ENCODE measurements at regions not wholly inside any gene's neighbourhood (a gene's known extent, or its start where the extent isn't known, plus 50 kb on each side); places are given as distances from the start of the nearest gene placed in this dataset.

DNA sequence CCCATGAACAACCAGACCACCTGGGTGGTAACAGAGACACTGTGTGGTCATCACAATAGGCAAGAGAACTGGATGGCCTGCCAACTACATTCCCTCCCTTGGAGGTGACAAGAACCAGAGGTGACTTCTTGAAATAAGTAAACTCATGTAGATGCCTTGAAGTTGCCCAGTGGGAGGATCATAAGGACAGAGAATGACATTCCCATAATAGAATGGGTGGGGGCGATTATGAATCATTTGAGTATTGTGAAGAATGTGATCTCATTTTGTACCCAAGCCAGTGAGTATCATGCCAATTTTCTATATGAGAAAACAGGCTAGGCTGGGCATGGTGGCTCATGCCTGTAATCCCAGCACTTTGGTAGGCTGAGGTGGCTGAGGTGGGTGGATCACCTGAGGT lies 211.4 kb upstream of the GYPC start:
- Histone ChIP-seq H3K36me3 (ENCODE audit: low read depth) (no peaks in the 10 kb centered on the region), H3K9me3 (no peaks in the 10 kb centered on the region), H3K4me3 (no peak overlapping the region), H3K4me1 (ENCODE audit: low read depth) (no peaks in the 10 kb centered on the region)
- TF ChIP-seq, protein P1, sequence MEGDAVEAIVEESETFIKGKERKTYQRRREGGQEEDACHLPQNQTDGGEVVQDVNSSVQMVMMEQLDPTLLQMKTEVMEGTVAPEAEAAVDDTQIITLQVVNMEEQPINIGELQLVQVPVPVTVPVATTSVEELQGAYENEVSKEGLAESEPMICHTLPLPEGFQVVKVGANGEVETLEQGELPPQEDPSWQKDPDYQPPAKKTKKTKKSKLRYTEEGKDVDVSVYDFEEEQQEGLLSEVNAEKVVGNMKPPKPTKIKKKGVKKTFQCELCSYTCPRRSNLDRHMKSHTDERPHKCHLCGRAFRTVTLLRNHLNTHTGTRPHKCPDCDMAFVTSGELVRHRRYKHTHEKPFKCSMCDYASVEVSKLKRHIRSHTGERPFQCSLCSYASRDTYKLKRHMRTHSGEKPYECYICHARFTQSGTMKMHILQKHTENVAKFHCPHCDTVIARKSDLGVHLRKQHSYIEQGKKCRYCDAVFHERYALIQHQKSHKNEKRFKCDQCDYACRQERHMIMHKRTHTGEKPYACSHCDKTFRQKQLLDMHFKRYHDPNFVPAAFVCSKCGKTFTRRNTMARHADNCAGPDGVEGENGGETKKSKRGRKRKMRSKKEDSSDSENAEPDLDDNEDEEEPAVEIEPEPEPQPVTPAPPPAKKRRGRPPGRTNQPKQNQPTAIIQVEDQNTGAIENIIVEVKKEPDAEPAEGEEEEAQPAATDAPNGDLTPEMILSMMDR (IDR thresholded peaks at IDR 0.05), result no peak
- intact Hi-C loops (cut with DNase I, micrococcal nuclease), result no loop called here
- no peak for DNase-seq
- no peak for ATAC-seq

DNA sequence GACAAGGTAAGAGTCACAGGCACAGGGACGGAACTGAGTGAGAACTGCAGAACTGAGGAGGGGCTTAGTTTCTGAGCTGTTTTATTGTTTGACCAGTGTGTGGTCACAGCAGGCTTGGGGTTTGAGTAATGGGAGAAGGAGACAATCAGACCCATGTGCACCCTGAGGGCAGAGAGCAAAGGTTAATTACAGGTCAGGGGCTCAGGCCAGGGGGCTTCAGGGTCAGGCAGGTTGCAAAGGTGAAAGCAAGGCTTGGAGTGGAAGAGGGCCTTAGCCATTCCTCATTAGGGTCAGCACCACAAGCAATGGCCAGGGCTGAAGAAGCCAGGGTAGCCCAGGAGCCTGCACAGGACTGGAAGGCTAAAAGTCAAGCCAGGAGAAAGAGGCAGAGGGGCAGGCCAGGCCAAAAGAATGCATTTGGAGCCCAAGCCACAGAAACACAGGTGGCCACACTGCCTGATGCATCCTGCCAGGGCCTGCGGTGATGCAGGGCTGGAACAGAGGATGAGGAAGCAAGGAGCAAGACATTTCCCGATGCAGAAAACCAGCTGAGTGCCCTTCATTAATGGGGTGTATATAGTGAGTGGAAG lies 209.8 kb upstream of the GYPC start:
- Histone ChIP-seq H3K36me3 (ENCODE audit: low read depth) (no peaks in the 10 kb centered on the region), H3K4me3 (no peak overlapping the region), H3K9me3 (no peaks in the 10 kb centered on the region), H3K4me1 (ENCODE audit: low read depth) (no peaks in the 10 kb centered on the region)
- DNase-seq (no peak), ATAC-seq (no peak)
- TF ChIP-seq, protein P1 (IDR thresholded peaks at IDR 0.05), result no peak
- intact Hi-C loops (cut with DNase I, micrococcal nuclease), result no loop called here

DNA sequence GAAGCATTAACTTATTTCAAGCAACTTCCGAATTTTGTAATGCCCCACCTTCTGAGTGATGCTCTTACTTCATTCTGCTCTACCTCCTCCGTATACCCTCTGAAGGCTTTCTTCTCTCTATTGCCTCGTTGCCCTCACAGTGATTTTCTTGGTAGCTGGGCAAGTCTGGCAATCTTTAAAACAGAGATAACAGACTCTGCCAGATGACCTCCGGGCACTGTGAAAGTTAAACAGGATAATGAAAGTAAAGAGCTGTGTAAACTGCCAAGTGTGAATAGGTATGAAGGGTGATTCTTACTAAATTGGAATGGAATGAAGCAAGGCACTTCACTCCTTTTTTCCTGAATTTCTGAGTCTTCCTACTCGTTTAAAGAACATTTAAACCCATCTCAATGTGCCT lies 207.3 kb upstream of the GYPC start:
- Histone ChIP-seq H3K36me3 (ENCODE audit: low read depth) (no peaks in the 10 kb centered on the region), H3K4me1 (ENCODE audit: low read depth) (no peaks in the 10 kb centered on the region), H3K4me3 (no peak overlapping the region), H3K9me3 (peaks cover 2% of the 10 kb centered on the region)
- ATAC-seq (no peak), DNase-seq (no peak)
- TF ChIP-seq, protein P1 (IDR thresholded peaks at IDR 0.05), result no peak
- intact Hi-C loops (cut with DNase I, micrococcal nuclease), result no loop called here

DNA sequence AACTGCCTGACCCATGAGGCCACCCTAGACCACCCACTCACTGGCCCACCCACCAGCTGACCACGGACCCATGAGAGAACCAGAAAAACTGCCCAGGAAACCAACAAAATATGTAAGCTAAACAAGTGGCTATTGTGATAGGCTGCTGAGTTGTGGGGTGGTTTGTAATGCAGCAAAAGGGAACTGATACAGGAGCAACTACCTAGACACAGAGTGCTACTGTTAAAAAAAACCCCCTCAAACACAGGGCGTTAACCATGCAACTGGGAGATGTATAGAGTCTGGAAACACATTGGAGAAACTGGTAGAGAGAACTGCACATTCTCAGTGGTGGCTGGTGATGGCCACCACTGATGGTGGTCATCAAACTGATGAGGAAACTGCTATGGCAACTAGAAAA lies 206.3 kb upstream of the GYPC start:
- intact Hi-C loops (cut with DNase I, micrococcal nuclease), result no loop called here
- DNase-seq (no peak), ATAC-seq (no peak)

DNA sequence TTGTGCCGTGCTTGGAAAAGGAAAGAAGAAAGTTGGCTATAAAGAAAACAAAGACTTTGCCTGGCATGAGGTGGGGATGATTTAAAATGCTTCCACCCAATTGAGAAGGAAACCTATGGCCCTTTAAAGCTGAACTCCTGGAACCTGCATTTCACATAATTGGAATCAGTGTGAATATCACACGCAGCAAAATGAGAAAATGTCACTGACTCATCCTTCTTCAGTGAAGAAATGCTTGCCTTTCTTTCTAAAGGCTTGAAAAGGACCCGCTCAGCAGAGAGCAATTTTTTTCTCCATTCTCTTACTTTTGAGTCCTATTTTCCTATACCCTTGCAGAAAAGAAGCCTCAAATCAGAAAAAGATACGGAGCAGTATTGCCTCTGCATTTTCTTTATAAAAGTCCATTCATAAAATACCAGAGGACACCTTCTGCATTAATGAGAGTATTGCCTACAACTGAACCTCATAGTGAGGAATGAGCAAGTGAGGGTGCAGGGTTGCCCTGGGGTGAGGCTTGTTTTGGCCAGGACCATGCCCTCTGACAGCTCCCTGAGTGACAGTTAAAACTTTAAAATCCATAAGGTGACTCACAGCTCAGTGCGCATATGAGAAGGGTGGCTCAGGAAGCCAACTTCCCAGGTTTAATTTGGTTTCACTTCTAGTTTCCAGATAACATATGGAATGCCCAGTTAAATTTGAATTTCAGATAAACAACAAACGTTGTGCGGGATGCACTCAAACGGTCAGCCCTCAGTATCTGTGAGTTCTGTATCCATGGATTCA lies 191.9 kb upstream of the GYPC start:
- TF ChIP-seq, protein P1 (IDR thresholded peaks at IDR 0.05), result no peak
- H3K4me1 ChIP-seq (ENCODE audit: low read depth), result no peaks in the 10 kb centered on the region
- no peaks in the 10 kb centered on the region for H3K36me3 ChIP-seq (ENCODE audit: low read depth)
- no peaks in the 10 kb centered on the region for H3K9me3 ChIP-seq
- DNase-seq, result no peak
- no peak for ATAC-seq
- no peak overlapping the region for H3K4me3 ChIP-seq
- intact Hi-C loops (cut with DNase I, micrococcal nuclease), result no loop called here

More for the DNA sequence above, 206.3 kb upstream of the GYPC start:
- TF ChIP-seq, protein P1 (IDR thresholded peaks at IDR 0.05), result no peak
- no peaks in the 10 kb centered on the region for H3K4me1 ChIP-seq (ENCODE audit: low read depth)
- no peaks in the 10 kb centered on the region for H3K36me3 ChIP-seq (ENCODE audit: low read depth)
- no peak overlapping the region for H3K4me3 ChIP-seq
- peaks cover 2% of the 10 kb centered on the region for H3K9me3 ChIP-seq

All from mucosa of descending colon (tissue), 3 donors.